Kasumi-1 (cell line): ENCODE measurements at regions not wholly inside any gene's neighbourhood (a gene's known extent, or its start where the extent isn't known, plus 50 kb on each side); places are given as distances from the start of the nearest gene placed in this dataset.
"Not testable (repeated sequence)": the region's sequence is repeated elsewhere in the genome, so short reads cannot be mapped to it uniquely, and the experiment has no call there.

Experiments
- DNase-seq, 2 experiments: peaks; one replicate each; lab custom pipeline; 2025; lab: John Stamatoyannopoulos, UW

DNA sequence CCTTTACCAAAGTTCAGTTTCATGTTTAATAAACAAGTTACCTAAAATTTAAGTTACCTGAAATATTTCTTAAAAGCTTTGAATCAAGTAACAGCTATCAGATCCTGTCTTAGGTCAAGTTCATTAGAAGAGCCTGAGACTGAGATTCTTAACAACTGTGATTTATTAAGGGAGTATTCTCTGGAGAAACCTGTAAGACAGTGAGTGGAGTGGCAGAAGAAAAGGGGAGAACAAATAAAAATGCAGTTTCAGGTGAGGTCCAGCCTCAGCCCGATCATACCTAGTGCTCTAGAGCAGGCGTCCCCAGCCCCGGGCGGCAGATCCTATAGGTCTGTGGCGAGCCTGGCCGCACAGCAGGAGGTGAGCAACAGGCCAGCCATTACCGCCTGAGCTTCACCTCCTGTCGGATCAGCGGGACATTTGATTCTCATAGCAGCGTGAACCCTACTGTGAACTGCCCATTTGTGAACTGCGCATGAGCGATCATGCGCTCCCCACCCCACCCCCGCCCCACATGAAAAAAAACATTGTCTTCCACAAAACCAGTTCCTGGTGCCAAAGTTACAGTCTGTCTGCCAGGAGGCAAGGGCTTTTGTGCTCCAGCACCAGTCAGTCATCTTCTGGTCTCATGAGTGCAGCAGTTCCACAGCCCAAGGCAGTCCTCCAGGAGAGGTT is 59.2 kb upstream of the ADGRB3 start:
- DNase-seq, result no peak

DNA sequence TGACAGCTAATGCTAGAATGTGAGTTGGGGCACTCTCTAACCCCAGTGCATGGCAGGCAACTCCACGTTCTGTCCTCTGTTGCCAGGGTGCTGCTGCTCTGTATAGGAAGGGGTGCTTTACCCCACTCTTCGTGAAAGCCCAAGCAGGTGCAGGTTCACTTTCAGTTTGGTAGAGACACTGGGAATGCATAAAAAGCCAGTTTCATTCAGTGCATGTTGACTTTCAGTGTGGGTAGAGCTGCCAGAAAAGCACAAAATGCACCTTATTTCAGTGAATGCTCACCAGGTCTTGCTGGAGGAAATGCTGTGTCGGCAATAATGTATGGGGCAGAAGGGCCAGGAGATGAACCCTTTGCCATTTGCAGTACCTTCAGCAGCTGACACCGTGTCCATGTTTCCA is 62.1 kb upstream of the ADGRB3 start:
- DNase-seq, result no peak

DNA sequence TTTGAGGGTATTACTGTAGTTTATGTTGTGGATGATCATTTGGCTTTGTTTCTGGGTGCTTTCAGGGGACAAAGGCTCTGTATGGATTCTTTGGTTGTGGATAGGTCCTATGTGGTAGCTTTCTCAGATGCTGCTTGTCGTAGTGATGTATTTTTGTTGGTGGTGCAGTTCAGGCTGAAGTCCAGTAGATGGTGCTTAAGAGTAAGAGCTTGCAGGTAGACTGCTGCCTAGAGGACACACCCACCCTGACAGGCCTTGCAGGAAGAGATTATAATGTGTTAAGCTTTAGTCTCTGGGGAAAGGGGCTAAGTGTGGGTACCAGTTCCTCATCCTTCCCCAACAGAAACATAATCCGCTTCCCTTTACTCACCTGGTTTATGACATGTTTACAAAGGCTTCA is 62.6 kb upstream of the ADGRB3 start:
- DNase-seq, result peak; percentile 77 to 79

DNA sequence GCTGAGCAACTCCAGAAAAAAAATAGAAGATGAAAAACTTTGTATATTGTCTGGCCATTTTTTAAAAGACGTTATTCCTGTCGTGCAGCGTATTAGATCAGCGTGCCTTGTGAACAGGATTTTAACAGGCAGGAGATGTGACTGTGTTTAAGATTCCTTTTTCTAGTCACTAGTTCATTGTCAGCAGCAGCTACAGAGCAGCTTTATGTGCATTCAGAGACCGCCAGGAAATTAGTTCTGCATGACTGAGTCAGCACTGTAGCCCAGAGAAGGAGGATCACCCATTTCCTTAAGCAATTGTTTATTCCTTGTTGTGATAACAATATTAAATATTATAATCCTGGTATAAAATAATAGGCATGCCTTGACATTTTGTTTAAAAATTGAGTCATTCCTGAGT is 75.4 kb upstream of the ADGRB3 start:
- DNase-seq, result no peak

DNA sequence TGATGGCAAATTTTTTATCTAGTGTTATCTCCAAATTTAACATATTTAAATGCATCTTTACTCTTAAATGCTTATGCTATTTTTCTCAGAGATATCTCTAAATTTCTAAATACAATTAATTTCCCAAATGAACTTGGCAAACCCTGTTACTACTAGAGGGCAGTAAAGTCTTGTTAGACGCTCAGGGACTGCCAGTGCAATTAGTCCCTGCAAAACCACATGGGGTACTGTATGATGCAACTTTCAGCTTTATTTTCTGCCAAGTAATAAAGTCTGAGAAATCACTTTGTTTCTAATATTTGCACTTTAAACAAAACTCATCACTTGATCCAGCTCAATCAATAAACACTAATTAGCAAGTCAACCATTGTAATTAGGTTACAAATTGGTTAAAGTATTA is 76.0 kb upstream of the ADGRB3 start:
- DNase-seq, result peak; percentile 12 to 21

DNA sequence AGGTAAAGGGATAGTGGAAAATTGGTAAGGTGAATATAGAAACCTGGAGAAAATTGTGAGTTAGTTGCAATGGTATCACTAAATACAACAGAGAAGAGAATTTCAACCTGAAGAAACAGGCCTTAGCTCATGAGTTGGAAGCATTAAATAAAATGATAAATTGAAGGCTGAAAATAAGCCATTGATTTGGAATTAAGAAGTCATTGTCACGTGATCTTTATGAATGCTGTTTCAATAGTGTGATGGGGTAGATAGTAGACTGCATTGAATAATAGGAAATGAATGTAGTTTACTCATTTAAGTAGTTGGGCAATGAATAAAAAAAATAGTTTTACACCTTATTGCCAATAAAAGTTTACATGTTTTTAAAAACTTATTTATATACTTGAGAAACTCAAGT is 88.5 kb upstream of the ADGRB3 start:
- no peak for DNase-seq

DNA sequence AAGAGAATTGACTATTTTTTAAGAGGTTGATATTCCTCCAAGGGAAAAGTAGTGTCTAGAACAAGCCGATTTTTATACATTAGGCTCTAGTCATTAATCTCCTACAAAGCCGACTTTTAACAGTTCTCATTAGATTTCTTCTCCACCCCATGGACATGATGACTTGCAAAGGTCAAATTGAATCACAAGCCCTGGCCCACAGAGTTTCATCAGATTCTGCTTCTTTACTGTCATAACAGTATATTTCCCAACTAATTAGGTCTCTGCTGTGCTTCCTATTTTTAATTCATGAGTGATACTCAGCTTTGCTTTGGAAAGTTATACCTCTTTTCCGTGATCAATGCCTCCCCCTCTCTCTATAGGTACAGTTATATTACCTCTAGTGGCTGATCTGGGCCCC is 90.6 kb upstream of the ADGRB3 start:
- DNase-seq, result no peak

DNA sequence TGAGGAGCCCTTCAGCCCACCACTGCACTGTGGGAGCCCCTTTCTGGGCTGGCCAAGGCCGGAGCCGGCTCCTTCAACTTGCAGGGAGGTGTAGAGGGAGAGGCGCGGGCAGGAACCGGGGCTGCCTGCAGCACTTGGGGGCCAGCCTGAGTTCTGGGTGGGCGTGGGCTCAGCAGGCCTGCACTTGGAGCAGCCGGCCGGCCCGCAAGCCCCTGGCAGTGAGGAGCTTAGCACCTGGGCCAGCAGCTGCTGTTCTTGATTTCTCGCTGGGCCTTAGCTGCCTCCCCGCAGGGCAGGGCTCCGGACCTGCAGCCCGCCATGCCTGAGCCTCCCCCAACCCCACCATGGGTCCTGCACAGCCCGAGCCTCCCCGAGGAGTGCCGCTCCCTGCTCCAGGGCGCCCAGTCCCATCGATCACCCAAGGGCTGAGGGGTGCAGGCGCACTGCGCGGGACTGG is 101.7 kb upstream of the ADGRB3 start:
- no peak for DNase-seq

DNA sequence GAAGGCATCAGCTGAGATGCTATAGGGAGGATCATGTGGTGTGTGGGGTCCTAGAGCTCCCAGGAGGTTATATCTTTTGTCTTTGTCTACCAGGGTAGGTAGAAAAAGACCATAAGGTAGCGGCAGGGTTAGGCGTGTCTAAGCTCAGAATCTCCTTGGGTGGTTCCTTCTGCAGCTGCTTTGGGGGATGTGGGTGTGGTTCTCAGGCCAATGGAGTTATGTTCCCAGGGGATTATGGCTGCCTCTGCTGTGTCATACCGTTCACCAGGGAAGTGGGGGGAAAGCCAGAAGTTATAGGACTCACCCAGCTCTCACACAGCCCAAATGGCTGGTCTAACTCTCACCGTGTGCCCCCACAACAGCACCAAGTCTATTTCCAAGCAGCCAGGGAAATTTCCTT is 107.4 kb upstream of the ADGRB3 start:
- no peak for DNase-seq

DNA sequence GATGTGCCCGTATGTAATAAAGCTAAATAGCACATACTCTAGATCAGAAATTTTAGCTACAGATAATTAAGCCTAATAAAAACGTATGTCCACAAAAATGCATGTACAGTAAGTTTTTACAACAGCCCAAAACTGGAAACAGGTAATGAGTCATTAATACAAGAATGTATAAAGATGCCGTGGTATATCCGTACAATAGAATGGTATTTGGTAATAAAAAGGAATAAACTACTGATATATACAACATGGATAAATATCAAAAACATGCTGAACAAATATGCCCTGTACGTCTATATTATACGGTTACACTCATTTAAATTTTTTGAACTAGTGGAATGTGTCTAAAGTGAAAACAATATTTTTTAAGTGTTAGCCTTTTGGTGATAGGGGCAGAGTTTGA is 128.2 kb upstream of the ADGRB3 start:
- DNase-seq, result no peak

DNA sequence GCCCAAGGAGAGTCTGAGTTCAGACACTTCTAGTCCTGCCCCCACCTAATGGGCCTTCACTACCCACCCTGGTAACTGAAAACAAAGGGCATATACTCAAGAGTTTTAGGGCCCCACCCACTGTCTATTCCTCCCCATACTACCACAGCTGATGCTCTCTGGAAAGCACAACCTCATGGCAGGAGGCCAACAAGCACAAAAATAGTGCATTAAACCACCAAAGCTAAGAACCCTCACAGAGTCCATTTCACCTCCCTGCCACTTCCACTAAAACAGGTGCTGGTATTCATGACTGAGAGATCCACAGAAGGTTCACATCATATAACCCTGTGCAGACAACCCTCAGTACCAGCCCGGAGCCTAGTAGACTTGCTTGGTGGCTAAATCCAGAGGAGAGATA is 132.1 kb upstream of the ADGRB3 start:
- no peak for DNase-seq

DNA sequence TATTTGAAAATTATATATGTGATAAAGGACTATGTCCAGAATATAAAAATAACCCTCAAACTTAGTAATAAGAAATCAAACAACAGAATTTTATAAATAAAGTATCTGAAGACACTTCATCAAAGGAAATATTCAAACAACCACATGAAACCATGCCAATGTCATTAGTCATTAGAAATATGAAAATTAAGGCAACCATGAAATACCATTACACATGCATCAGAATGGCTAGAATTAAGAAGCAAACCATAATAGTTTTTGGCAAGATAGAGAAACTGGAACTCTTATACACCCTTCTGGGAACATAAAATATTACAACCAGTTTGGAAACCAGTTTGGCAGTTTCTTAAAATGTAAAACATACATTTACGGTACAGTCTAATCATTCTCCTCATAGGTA is 137.2 kb upstream of the ADGRB3 start:
- no peak for DNase-seq

DNA sequence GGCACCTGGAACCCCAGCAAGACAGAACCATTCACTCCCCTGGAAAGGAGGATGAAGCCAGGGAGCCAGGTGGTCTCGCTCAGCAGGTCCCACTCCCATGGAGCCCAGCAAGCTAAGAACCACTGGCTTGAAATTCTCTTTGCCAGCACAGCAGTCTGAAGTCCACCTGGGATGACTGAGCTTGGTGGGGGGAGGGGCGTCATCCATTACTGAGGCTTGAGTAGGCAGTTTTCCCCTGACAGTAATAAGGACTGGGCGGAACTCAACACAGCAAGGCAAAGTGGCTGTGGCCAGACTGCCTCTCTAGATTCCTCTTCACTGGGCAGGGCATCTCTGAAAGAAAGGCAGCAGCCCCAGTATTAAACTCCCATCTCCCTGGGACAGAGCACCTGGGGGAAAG is 140.2 kb upstream of the ADGRB3 start:
- not testable (repeated sequence) for DNase-seq

DNA sequence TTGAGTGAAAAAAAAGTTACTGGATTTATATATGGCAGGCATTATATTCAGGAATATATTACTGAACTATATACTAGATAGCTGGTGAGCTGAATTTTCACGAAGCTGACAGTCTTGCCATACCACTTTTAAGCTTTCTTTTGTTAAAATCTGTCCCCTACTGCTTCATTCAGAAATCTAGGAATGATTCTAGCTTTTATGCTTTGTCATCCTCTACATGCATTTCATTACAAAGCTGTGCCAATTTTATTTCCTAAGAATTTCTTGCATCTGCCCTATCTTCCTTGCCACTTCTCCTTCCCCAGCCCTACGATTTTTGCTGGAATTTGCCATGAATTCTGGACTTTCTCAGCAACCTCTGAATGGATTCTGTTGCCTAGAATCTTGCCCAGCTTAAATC is 158.5 kb upstream of the ADGRB3 start:
- no peak for DNase-seq

DNA sequence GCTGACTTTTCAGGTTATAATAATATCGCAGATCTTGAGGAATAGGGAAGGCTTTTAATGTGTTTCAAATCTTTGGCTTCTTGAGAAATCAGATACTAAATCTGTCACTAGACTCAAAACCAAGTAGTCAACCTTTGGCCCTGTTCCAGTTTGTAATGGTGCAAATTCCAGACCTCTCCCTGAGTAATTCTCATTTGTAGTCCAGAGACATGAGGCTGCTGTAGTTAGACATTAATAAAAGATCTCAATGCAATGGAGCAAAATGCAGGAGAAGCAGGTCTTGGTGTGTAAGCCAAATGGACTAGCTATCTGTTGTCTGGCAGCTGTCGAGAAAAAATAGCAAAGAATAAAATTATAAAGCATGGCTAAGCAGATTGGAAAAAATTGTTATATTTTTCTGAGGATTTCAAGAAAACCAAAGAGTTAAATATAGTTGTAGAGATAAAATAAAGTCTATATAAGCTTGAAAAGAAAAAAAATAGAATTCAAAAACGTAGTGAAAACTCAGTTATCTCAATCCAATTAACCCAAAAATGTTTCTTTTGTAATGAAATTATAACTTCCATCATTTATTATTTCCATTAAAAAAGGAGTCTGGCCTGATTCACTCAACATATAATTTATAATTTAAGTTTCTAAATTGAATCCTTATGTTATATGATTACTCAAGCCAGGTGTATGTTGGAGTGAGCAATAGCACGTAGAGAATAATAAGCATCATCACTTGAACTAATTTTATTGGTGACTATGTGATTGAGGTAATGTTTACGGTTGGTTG is 161.5 kb upstream of the ADGRB3 start:
- DNase-seq, result no peak

DNA sequence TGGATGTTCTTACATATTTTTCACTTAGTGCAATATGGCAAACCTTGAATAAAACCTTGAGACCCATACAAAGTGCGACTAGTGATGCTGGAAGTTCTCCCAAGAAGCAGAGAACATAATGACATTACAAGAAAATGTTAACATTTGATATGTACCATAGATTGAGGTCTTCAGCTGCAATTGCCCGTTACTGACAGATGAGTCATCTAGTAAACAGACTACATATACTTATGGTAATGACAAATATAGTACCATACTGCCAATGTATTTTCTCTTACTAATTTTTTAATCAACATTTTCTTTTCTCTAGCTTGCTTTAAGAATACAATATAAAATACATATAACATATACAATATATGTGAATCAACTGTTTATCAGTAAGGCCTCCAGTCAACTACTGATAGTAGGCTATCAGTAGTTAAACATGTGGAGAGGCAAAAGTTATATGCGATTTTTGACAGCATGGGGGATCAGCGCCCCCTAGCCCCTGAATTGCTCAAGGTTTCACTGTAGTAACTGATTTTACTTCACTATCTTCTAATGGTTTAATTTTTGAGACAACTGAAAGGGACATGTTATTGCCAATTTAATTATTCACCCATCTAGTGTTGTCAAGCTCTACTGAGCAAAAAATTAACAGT is 166.7 kb upstream of the ADGRB3 start:
- DNase-seq, result no peak

DNA sequence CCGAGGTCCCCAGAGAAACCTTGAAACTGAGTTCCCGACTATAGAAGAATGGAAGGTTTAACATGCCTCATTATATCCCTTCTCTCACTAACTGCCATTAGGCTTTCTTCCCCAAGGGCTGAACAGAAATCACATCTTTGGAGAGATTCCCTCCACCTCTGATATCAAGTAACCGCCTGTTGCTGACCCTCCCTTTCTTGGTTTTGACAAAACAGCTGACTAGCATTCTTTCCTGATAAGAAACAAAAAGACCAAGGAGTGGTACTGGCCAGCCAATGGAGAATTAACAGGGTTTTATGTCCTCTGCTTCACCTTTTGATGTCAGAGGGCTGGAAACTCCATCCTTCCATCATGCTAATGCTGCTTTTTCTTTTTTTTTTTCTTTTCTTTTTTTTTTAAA is 176.6 kb upstream of the ADGRB3 start:
- DNase-seq, result no peak

DNA sequence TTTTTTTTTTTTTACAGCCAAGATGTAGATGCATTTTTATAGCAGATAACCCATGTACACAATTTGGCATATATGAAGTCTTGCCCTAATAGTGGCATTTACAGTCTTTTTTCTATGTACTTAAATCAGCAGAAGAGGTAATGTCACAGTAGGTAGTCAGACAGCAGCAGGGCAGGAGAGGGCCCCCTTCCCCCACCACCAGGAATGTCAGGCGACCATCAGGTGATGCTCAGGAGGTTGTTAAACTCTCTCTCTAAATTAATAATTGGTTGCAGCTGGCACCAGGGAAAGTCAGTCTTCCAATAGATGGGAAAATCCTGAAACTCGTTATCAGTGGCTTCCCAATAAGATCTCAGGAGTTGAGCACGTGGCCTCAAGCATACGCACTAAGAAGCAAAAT is 188.0 kb upstream of the ADGRB3 start:
- no peak for DNase-seq

DNA sequence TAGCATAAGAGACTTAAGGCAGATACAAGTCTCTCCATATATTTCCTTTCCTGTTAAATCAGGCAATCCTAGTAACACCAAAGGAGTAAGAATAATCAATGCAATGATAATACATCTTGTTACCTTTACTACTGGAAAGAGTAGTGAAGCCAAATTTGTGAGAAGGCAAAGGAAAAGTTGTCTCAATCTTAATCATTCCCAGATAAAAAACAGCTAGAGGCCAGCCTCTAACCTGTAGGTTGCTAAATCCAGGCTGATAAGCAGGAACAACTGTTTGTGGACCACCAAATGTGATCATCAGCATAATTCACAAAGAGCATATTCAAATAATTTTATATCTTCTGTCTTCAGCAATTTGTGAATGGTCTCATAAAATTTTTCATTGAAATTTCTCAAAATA is 189.2 kb upstream of the ADGRB3 start:
- DNase-seq, result no peak

DNA sequence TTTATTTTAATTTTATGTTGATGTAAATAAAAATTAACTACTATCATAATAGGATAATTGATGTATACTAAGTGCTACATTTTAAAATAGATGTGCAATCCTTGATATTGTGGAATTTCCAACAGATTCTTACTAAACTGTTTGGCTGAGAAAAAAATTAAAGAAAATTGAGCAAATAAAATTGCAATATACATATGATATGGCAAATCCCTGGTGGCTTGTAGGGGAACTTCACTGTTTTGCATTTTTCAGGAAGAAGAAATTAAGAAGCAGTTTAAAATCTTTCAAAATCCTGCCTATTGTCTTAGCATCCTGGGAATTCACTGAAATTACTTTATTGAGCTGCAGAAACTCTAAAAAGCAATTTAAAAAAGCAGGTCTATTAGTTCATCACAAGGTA is 191.4 kb upstream of the ADGRB3 start:
- peak in 1 of 2 experiments; percentile 35 for DNase-seq

DNA sequence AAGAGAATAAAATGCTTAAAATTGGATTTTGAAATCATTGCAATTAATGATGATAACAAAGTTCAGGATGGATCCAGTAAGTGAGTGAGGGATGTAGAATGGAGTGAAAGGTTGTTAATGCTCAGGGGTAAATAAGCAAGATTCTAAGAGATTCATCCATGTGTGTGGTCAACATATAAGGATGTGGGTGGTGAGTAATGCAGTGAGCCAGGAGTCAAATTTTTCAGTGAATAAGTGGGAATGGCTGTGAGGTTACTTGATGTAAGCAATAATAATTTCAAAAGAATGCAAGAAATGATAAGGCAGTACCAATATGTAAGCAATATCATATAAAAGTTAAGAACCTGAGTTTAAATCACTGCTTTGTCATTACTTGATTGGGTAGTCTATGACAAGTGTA is 207.5 kb upstream of the ADGRB3 start:
- DNase-seq, result no peak

DNA sequence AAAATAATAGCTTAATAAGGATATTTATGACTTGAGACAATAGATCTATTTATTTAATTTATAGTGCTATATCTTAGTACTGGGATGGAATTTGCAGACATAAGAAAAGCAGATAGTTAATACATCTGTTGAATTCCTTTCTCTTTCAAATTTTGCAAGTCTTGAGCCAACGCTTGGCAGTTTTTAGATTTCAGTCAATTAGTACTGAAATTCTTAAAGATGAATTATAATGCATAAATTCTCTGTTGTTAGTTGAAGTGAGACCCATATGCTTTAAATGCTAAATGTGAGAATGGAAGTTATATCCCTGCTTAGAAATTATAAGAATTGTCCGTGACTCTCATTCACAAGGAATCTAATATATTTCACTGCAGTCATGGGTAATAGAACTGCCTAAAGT is 225.1 kb upstream of the ADGRB3 start:
- DNase-seq, result no peak

DNA sequence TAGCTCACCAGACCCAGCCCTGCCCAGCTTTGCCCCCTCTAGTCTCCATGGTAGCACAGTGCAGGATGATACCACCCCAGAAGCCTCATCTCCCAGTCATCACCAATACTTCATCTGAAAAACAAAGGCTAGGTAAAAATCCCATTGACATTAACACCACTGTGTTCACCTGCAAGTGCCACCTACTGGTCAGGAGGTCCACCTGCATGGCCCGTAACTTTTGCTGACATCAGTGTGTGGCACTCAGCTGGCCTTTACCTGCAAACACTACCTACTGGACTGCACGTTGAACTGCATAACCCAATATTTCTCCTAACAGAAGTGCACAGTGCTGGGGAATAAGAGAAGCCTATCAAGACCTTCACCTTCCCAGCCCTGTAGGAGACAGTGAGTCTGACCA is 234.7 kb upstream of the ADGRB3 start:
- DNase-seq, result no peak
